HG02798 (cell line): ENCODE measurements at regions not wholly inside any gene's neighbourhood (a gene's known extent, or its start where the extent isn't known, plus 50 kb on each side); places are given as distances from the start of the nearest gene placed in this dataset.

Experiments used
- ATAC-seq: cut with Tn5 transposase; IDR thresholded peaks from one replicate; pipeline ENCODE4 v1.9.1; 2021; ENCODE audit warnings: mild to moderate bottlenecking; ENCODE audit not compliant: unreplicated experiment, poor library complexity

GRCh38 chr9:86766912-86767311 is 180.4 kb downstream of the GAS1 start:
- no peak for ATAC-seq

DNA sequence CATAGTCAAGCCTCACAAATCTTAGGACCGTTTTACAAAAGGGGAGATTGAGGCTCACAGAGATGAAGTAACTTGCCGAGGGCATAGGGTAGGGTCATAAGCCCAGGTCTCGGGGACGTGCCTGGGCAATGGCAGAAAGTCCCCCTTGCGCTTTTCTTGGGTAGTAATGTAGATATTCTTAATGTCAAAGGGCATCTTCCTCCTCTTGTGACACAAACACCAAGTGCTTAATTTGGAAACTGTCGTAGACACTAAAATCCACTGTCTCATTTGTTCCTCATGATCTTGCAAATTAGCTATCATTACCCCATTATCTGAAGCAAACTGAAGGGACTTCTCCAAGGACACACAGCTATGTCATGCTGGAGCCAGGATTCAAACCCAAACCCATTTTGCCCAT is 180.8 kb downstream of the GAS1 start:
- ATAC-seq, result no peak

- no peak for ATAC-seq
Measured at GRCh38 chr9:86765746-86766430, 181.4 kb downstream of the GAS1 start.

DNA sequence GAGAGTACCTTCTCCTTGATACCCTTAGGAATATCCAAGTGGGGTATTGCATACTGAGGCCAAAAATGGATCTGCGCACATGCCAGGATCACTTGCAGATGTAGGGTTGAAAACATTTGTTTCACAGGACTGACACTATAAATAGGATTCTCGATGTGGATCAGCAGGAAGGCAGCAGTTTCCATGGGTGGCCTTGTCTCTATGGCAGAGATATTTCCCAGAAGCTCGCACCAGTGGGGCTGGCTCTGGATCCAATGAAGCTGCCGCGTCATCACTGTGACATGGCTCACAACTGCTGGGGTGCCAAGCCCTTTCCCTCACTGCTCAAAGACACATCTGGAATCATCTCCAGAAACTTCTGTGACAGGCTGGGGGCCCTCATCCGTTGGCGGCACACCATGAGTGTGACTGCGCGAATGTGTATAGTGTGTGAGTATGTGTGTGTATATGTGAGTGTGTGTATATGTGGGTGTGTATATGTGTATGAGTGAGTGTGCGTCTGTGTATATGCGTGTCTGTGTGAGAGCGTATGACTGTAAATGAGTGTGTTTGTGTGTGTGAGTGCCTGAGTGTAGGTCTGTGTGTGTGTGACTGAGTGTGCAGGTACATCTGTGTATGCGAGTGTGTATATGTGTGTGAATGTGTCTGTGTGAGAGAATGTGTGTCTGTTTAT is 182.5 kb downstream of the GAS1 start:
- ATAC-seq, result no peak

GRCh38 chr9:86764221-86764624 is 183.1 kb downstream of the GAS1 start:
- ATAC-seq, result no peak

DNA sequence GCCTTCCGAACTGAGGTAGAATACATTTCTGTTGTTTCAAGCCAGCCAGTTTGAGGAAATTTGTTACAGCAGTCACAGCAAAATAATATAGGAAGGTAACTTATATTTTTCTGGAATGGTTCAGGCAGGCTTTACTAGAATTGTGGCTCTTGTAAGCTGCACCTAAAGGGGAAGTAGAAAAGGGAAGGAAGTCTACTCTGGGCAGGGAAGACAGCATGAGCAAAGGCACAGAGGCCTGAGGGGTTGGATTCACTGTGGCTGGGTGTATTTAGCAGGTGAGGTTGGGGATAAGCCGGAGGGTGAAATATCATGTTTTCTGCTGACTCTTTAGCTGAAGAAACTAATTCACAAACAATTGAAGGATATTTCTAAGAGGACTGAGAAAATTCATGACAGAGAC is 183.5 kb downstream of the GAS1 start:
- ATAC-seq, result no peak

DNA sequence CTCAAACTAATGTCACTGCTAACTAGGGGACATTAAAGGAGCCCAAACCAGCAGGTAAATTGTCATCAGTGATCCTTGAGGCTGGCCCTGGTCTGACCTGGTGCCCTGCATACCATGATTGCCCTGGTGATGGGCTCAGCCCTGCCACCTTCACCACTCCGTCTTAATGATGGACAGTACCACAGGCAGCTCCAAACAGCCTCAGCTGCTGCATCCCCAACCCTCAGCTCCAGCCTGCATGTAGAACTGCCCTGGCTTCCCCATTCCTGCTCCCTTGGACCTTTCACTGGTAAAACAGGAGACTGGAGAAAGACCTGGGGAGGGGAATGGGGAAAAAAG is 190.0 kb downstream of the GAS1 start:
- ATAC-seq, result no peak

DNA sequence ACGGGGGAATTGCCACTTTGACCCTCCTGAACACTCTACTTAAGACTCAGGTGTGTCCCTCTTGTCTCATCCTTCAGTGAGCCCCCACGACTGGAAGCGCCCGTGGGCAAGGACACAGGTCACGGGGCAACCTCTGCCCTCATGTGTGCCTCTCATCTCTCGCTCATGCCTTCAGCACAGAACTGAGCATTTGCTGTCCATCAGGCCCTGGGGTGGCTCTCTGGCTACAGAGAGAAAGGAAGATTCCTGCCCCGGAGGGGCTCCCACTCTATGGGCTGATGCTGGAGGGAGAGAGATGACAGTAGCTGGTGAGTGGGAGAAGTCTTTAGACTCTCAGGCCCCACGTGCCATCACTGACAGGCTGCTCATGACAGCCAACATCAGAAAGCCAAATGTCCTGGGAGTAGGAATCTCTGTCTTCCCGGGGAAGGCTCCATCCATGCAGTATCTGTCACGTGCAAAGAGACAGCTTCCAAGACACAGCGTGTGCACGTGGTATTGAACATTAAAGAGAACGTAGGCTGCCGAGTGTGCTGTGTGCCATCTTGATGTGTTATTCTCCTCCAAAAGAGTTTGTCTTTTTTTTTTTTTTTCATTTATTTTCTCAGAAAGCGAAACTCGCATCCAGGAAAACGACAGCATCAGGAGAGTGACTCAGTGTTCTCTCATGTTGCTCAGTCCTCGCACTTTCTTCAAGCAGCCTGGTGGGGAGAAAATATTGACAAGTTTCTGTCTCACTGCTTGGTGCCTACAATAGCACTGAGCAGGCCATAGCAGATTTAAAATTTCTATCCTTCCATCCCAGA is 190.5 kb downstream of the GAS1 start:
- ATAC-seq, result no peak

DNA sequence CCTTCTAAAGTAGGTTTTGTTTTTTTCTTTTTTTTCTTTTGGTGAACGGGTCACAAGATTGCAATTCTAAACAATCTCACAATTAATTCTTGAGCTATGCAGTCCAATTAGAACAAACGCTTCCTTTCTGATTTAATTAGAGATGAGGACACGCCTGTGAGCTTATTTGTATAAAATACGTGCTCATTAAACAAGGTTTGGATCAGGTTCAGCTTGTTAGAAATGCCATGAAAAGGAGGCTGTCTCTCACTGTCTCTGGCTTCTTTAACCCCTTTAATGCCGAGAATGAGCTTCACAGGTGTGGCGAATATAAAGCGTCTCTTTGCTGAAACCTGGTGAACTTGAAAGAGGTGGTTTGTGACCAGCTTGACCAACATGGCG is 191.8 kb downstream of the GAS1 start:
- no peak for ATAC-seq

- no peak for ATAC-seq
Measured at GRCh38 chr9:86754581-86755560, 192.4 kb downstream of the GAS1 start.

DNA sequence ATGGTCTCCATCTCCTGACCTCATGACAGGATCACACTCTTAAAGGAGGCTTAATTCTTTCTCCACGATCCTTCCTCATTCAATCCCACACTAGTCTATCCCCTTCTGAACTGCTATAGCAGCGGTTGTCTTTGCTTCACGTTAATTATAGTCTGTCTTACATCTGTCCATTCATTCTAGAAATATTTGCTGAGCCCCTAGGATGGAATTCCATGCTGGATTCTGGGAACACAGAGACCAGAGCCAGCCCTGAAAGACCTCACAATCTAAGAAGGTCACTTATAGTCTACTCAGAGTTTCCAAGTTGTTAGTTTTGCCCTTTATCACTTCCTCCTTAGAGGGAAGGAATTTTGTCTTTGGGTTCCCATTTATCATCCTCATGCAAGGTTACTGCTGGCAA is 193.5 kb downstream of the GAS1 start:
- ATAC-seq, result no peak

DNA sequence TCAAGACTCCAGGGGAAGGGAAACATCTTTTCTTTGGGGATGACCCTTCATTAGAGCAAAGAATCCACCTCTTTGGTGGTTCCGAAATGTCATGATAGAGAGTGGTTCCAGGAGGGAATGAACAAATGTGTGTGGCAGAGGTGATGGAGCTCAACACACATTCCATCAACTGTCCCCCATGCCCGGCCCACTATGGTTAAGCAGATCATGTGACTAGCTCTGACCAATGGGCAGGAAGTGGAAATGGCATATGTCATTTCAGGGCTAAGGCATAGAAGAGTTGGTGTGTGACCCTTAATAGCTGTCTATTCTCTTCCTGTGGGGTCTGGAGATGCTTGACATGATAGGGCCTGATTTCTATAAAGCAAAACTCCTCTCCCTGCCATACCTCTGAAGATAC is 194.6 kb downstream of the GAS1 start:
- ATAC-seq, result no peak

- no peak for ATAC-seq
Measured at GRCh38 chr9:86751956-86752355, 195.3 kb downstream of the GAS1 start.

DNA sequence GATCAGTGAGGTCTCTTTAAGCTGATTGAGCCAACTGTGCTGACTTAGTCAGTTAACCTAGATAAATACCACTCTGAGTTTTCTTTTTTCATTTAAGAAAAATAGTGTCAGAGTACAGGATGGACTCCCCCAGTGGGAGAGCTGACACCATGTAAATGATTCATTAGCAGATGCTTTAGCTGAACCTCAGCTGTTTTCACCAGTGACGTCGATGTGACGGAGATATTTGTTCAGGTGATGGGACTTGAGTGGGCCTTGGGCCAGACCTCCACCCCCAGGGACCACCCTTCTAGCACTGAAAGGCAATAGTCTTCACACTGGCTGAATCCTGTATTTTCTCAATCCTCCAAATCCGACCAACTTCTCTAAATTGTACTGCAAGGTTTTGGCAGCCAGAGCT is 196.1 kb downstream of the GAS1 start:
- no peak for ATAC-seq

GRCh38 chr9:86749894-86750255 is 197.4 kb downstream of the GAS1 start:
- ATAC-seq, result no peak

- no peak for ATAC-seq
Measured at GRCh38 chr9:86749161-86749893, 198.0 kb downstream of the GAS1 start.

GRCh38 chr9:86747711-86748110 is 199.6 kb downstream of the GAS1 start:
- ATAC-seq, result no peak

DNA sequence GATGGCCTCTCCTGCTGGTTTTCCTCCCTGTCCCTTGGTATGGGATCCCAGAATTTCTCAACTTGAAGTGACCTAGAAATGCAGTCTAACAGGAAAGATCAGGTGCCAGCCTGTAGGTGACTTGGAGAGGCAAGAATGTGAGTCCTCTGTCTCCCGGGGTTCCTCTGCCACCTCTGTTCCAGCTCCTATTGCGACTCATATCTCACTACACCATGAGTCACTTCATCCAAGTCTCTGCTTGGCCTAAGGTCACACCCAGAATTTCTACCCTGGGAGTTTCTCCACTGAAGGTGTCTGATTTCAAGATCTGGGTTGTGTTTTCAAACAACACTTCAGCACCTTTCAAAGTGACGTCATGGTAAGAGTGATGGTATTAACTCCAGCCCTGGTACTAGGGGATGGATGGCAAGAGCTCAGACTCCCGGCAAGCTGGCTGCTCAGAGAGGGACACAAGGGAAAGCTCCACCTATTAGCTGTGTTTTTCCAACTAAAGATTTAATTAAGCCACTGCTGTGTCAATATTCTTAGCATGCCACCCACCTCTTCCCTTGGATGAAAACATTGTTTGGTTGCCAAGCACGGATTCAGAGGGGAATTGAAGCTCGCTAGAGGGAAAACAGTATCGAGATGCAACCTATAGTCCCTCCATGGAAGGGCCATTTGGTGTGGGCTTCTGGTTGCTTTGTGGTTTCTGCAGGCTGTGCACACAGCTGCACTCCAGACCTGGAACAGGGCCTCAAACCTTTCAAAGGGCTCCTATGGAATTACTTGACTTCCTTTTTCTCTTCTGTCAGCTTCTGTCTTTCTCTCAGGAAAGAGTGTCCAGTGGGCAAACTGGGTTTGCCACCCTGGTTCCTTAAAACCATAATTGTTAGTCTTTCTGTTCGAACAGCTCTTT is 205.7 kb downstream of the GAS1 start:
- ATAC-seq, result no peak
